T follicular helper cell (primary cell): ENCODE measurements at regions not wholly inside any gene's neighbourhood (a gene's known extent, or its start where the extent isn't known, plus 50 kb on each side); places are given as distances from the start of the nearest gene placed in this dataset.

ENCODE experiments used
- DNase-seq: peaks from one replicate; pipeline ENCODE4 v3.0.0-alpha.2; 2020; ENCODE audit warnings: low read depth

DNA sequence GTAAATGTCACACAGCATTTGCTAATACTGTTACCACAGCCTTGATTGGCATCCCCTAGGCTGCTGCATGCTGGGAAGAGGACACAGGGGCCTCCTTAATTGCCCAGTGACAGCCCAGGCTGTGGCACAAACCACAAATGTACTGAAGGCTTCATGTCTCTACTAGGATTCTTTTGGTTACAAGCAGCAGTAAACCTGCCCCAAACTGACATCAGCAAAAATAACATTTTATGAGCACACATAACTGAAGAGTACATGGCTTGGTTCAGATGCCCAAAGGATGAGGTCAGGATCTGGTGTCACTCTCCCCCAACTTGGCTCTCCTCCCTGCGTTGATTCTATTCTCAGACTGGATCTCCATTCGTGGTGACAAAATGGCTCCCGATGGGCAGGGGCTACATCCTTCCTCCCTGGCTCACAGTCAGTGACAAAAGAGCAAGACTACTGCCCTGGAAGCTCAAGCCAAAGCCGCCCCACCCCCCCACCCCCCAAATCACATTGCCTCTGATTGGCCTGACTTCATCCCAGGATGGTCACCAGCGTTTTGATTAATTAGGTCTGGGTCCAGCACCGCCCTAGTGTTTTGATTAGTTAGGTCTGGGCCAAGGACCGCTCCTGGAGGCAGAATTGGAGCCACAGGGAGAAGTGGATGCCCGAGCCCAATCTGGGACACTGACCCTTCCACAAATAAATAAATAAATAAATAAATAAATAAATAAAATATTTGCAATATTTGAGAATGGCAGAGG lies 180.5 kb upstream of the RBPJ start:
- no peak for DNase-seq

DNA sequence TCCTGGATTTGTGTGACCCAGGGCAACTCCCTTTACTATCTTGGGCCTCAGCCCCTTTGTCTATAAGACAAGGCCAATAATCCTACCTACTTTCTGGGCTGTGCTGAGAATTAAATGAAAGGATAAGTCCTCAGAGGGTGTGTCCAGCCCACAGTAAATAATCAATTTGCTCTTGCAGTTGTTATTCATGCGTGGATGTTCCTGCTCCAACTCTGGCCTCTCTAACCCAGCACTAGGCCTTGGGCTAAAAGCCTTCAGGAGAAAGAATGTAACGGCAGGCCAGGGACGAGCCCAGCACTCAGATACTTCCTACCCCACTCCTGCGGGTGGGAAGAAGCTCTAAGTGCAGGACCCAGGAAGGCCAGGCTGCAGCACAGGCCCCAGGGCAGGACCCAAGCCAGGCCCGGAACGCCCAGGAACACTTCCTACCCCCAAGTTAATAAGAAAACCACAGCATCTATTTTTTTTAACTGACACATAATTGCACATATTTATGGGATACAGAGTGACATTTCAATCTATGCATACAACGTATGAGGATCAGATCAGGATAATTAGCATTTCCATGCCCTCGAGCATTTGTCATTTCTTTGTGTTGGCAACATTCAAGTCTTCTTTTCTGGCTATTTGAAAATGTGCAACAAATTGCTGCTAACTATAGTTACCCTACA lies 179.6 kb upstream of the RBPJ start:
- no peak for DNase-seq

DNA sequence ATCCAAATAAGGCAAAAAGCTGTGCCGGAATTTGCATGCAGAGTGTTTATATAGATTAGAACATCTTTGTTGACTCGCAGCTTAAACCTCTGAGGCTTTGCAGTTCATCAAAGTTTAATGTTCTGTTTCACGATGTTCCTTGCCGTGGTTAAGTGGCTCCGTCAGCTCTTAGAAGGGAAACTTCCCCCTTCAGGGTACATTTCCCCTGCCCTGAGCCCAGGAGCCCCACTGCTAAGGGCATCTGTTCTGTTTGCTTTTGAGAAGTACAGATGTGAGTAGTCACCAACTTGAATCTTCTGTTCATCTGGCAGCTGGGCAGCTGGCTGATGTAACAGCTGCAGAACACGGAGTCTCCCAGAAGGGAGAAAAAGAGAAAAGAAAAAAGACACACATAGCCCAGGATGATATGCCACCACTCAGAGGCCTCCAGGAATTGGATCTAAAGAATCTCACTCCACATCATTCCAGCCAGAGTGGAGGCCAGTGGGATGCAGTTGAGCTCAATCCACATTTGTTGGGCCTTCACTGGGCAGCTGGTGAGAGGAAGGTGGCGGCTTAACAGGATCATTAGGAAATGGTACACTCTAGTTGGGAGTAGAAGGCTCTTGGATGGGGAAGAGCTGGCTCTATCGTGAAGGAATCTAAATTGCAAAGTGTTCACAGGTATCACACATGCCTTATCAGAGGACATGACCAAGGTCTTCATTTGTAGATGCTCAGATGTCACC lies 178.7 kb upstream of the RBPJ start:
- DNase-seq = no peak

DNA sequence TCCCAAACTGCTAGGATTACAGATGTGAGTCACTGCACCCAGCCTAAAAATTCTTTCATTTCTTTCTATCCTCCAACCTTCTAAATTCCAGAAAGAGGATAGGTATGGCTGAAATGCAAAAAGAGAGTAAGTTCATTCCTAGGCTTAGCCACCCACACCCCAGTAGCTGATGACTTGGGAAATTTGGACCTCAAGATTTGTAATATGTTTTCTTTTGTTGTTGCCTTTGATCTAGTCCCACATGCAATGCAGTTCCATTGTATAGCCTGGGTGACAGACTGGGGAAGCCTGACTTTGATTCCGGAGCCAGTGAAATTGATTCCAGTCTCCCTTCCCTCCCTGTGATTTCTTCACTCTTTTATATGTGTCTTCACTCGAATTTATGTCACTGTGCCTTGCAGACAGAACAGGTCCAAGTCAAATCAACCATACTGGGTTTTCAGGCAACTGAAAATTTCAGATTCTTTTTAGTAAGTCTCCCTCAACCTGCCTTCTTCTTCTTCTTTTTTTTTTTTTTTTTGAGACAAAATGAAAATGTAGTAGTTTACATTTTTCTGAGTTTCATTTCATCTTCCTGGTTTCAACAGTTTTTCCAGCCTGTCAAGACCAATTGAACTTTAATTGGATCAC lies 176.2 kb upstream of the RBPJ start:
- no peak for DNase-seq

- no peak for DNase-seq
Observed at GRCh38 chr4:26145212-26145611, 175.6 kb upstream of the RBPJ start.

GRCh38 chr4:26148927-26149326 lies 171.9 kb upstream of the RBPJ start:
- DNase-seq = no peak

GRCh38 chr4:26150948-26151347 lies 169.9 kb upstream of the RBPJ start:
- no peak for DNase-seq

GRCh38 chr4:26151615-26152014 lies 169.2 kb upstream of the RBPJ start:
- no peak for DNase-seq

- DNase-seq = no peak
Observed at GRCh38 chr4:26152056-26152455, 168.8 kb upstream of the RBPJ start.

GRCh38 chr4:26157541-26157940 lies 163.3 kb upstream of the RBPJ start:
- DNase-seq = no peak

- DNase-seq = no peak
Observed at GRCh38 chr4:26160591-26160990, 160.2 kb upstream of the RBPJ start.

DNA sequence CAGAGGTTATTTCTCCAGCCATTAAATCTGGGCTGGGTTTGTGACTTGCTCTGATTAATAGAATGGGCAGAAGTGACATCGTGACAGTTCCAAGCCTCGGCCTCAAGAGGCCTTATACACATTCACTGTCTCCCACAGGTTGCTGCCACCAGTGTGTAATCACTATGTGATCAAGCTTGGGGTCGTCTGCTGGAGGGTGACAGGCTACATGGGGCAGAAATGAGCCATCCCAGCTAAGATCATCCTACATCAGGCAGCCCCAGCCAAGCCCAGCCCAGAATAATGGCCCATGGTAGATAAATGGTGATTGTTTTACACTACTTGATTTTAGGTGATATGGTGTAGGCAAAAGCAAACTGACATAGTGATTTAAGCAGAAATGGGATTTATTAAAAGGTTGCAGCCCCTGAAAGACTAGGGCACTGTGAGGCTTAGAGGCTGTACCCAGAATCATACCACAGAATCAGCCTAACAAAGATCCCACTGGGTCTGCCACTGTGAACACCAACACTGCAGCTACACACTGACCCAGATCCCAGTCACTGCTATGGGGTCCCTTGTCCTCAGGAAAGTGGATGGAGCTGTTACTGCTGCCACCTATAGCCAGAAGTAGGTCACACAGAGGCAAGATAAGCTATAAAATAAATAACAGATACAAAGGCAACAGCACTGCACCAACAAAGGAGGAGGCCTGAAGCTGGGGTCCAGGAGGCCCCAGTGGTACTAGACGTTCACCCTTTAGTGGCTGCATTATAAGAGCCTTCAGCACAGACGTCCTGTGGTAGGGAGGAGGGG lies 159.6 kb upstream of the RBPJ start:
- no peak for DNase-seq

DNA sequence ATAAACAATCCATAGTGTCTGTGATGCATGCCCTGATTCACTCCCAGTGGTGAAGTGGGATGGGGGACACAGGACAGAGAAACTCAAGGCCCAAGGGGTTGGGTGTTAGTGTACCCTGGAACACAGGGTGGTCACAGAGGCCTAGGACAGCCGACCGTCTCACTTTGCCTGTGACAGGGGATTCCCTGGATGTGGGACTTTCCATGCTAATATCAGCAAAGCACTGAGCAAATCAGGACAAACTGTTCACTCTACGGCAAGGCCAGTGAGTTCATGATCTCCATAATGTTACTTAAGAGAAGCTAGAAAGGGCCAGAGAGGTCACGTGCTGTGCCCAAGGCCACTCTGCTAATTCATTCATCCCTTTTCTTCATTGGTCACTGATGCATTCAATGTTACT lies 158.7 kb upstream of the RBPJ start:
- no peak for DNase-seq

GRCh38 chr4:26163425-26164362 lies 157.1 kb upstream of the RBPJ start:
- no peak for DNase-seq

DNA sequence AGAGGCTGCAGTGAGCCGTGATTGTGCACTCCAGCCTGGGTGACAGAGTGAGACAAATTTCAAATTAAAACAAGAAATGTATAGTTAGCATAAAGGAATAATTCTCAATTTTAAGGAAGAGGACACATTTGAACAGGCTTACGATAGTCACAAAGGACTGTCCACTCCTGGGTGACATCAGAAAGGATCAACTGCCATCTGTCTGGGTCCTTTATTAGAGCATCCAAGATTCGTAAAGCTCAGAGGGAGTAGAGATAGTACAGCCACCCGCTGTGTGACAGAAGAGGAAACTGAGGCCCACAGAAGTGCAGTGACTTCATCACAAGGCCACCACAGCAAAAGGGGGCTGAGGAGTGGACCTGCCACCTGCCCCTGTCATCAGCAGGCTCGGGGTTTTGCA lies 149.3 kb upstream of the RBPJ start:
- no peak for DNase-seq

DNA sequence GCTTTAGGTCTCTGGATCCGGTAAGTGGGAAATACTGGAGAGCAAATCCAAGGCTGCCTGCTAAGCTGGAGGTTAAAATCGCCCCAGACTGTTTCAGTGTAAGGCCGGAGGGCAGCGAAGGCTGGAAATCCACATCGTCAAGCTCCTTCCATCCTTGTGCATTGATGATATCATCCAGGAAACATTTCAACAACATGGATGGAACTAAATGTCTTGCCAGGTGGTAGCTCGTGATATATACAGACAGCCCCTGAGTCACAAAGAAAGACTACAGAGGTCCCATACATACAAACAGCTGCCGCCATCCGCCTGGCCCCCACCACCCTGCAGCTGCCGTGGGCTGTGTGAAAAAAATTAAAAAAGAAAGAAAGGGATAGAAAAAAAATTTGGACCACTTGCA lies 148.9 kb upstream of the RBPJ start:
- DNase-seq = no peak

GRCh38 chr4:26173619-26174018 lies 147.2 kb upstream of the RBPJ start:
- DNase-seq = no peak

DNA sequence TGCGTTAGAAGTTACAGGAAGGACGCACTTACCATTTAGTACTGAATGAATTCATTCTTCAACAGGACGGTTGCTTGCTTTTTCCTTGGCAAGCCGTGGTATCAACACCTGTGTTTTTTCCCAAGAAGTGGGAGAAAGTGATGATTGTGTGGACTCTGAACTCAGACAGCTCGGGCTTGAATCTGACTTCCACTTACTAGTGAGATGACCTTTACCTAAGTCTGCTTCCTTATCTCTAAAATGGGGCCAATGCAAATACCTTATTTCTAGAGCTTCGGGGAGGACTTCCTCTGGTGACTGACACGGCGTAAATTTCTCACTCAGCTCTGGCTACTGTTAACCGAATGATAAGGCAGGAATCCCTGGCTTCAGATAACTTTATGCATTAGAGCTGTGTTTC lies 146.8 kb upstream of the RBPJ start:
- DNase-seq = no peak

- DNase-seq = no peak
Observed at GRCh38 chr4:26175006-26175786, 145.6 kb upstream of the RBPJ start.

DNA sequence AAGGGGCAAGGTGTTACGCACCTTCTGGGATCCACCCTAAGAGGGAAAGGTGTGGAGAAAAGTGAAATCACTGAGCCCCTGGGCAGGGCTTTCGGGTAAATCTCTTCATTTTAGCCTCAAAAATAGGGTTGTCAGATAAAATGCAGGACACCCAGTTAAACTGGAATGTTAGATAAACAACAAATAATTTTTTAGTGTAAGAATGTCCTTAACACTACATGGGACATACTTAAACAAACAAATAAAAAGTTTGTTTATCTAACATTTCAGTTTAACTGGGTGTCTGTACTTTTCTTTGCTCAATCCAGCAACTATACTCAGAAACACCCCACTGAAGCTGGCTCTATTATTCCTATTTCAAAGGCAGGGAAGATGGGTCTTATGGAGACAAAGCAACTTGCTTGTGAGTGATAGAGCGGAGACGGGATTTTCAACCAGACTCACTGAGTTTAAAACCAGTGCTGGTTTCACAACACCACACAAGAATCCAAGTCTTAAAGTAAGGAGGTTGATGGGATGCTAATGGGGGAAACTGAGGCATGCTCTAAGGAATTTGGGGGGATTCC lies 144.8 kb upstream of the RBPJ start:
- DNase-seq = no peak
